ENCODE measurements at regions not wholly inside any gene's neighbourhood (a gene's known extent, or its start where the extent isn't known, plus 50 kb on each side); places are given as distances from the start of the nearest gene placed in this dataset.
A peak's percentile ranks its signal among the peaks of the same experiment; 100 is the strongest.

DNA sequence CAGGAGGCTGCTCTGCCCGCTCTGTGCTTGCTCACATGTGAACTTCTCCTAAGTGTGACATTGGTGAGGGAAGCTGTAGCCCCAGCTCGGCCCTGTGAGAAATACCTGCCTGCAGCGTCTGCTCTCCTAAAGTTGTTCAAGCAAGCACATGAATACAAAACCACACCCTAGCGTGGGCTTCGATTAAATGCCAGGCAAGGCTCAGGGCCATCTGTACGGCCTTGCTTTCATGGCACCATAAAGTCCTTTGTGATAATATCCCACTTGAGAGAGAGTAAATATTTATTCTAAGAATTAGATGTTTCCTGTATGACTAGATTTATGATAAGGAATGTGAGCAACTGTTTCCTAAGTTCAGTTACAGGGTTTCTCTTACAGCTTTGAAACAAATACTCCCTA is 262.8 kb upstream of the KLF14 start:
- CTCF ChIA-PET, result interaction anchor here (1.4 to 3.4 kb wide), 4 partner anchors 11 to 100 kb away, joined by 6 to 18 read pairs (median 14); no protein-coding TSS in a partner anchor
- POLR2A ChIA-PET, result interaction anchor here (0.9 kb wide), 1 partner anchor 83 kb away, joined by 3 read pairs; no protein-coding TSS in a partner anchor
- H3K4me2 ChIP-seq (ENCODE audit: insufficient read depth, low read length), result peak overlapping the region; percentile 34
- no peaks in the 10 kb centered on the region for H3K79me2 ChIP-seq (ENCODE audit: control insufficient read depth, insufficient read depth, low read length)
- peaks cover 15% of the 10 kb centered on the region for H4K20me1 ChIP-seq (replicated peaks; ENCODE audit: control insufficient read depth, extremely low read depth, insufficient read depth, low read length)
- H3K36me3 ChIP-seq (ENCODE audit: control insufficient read depth in 2 of 2, extremely low read depth in 1 of 2, insufficient read depth in 2 of 2, low read length in 2 of 2), result peaks cover 0 to 2% of the 10 kb centered on the region in 2 experiments
- no peaks in the 10 kb centered on the region for H3K9me1 ChIP-seq (replicated peaks; ENCODE audit: control insufficient read depth, extremely low read depth, insufficient read depth, low read length)
- no peak overlapping the region for H3K27ac ChIP-seq (ENCODE audit: insufficient read depth, low read depth, low read length)
- H3K9me3 ChIP-seq (replicated peaks; ENCODE audit: control insufficient read depth, insufficient read depth, low read length), result no peaks in the 10 kb centered on the region
- peaks cover 14 to 26% of the 10 kb centered on the region in 2 experiments for H3K27me3 ChIP-seq (ENCODE audit: control insufficient read depth in 2 of 2, insufficient read depth in 2 of 2, low read length in 2 of 2)
- peaks cover 14% of the 10 kb centered on the region for H3K4me1 ChIP-seq (ENCODE audit: control insufficient read depth, extremely low read depth, insufficient read depth, low read length)
- FAIRE-seq, result peak; percentile 62
- dilution Hi-C loops (cut with MboI; ENCODE audit: extremely low pct_ligation_motif_present, low sequenced_read_pairs) (no loop called here), intact Hi-C loops (cut with micrococcal nuclease) (no loop called here)
- H3K4me3 ChIP-seq (replicated peaks in 1 of 3; ENCODE audit: insufficient read depth in 1 of 3, low read depth in 1 of 3, low read length in 3 of 3), result no peak overlapping the region
- no peak overlapping the region for H3K9ac ChIP-seq (replicated peaks; ENCODE audit: extremely low read depth, insufficient read depth, low read length)
- DNase-seq (ENCODE audit: low read depth, low spot score), result peak; percentile 78
- TF ChIP-seq JUN (IDR thresholded peaks at IDR 0.05; ENCODE audit: borderline replicate concordance, insufficient read depth, insufficient read length, low read depth) (peak; percentile 53), POLR2AphosphoS5 (IDR thresholded peaks at IDR 0.05; ENCODE audit: insufficient read depth, low read depth, low read length) (peak; percentile 81), FOS (IDR thresholded peaks at IDR 0.05; ENCODE audit: borderline replicate concordance, insufficient read depth, low read length) (peak; percentile 28), GATA2 (IDR thresholded peaks at IDR 0.05; ENCODE audit: insufficient read depth, insufficient read length, low read depth, low read length) (peak; percentile 90)
- TF ChIP-seq, protein P1, sequence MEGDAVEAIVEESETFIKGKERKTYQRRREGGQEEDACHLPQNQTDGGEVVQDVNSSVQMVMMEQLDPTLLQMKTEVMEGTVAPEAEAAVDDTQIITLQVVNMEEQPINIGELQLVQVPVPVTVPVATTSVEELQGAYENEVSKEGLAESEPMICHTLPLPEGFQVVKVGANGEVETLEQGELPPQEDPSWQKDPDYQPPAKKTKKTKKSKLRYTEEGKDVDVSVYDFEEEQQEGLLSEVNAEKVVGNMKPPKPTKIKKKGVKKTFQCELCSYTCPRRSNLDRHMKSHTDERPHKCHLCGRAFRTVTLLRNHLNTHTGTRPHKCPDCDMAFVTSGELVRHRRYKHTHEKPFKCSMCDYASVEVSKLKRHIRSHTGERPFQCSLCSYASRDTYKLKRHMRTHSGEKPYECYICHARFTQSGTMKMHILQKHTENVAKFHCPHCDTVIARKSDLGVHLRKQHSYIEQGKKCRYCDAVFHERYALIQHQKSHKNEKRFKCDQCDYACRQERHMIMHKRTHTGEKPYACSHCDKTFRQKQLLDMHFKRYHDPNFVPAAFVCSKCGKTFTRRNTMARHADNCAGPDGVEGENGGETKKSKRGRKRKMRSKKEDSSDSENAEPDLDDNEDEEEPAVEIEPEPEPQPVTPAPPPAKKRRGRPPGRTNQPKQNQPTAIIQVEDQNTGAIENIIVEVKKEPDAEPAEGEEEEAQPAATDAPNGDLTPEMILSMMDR (IDR thresholded peaks at IDR 0.05; ENCODE audit: extremely low read depth in 1 of 2, insufficient read depth in 1 of 2, low read depth in 1 of 2, low read length in 2 of 2), result no peak
- TF ChIP-seq, protein P2, sequence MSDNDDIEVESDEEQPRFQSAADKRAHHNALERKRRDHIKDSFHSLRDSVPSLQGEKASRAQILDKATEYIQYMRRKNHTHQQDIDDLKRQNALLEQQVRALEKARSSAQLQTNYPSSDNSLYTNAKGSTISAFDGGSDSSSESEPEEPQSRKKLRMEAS (IDR thresholded peaks at IDR 0.05; ENCODE audit: insufficient read depth, insufficient read length), result no peak
- BruUV-seq (replicated peaks), result no TSS peak
- no peak overlapping the region for H2AFZ ChIP-seq (ENCODE audit: low read depth, low read length)
